GM23338 (cell line): ENCODE measurements at regions not wholly inside any gene's neighbourhood (a gene's known extent, or its start where the extent isn't known, plus 50 kb on each side); places are given as distances from the start of the nearest gene placed in this dataset.

Experiments used
- ATAC-seq: fragments of 200-7000 bp; cut with Tn5 transposase; 3 replicates; pipeline ENCODE4 v1.9.1; 2020
- DNase-seq: peaks from one replicate; pipeline ENCODE4 v3.0.0-alpha.2; 2015; ENCODE audit warnings: low spot score
- H2AFZ ChIP-seq: fragments of 200-600 bp; sonication (generic); 2 replicates; pipeline ENCODE4 v1.8.0; 2016; ENCODE audit warnings: antibody characterized with exemption, mild to moderate bottlenecking, moderate library complexity
- H3F3A ChIP-seq: fragments of 200-600 bp; sonication (generic); replicated peaks from 2 replicates; pipeline ENCODE4 v1.8.0; 2017; ENCODE audit warnings: antibody characterized with exemption, mixed run types, low read depth
- H3K27ac ChIP-seq: fragments of 200-600 bp; sonication (generic); 2 replicates; pipeline ENCODE4 v1.6.1; 2016; ENCODE audit warnings: low read depth
- H3K27me3 ChIP-seq: fragments of 200-600 bp; sonication (generic); 2 replicates; pipeline ENCODE4 v1.8.0; 2016; ENCODE audit warnings: mild to moderate bottlenecking, mixed run types, moderate library complexity; ENCODE audit not compliant: insufficient read depth
- H3K36me3 ChIP-seq: fragments of 200-600 bp; sonication (generic); 2 replicates; pipeline ENCODE4 v1.8.0; 2016; ENCODE audit warnings: mild to moderate bottlenecking; ENCODE audit not compliant: insufficient read depth
- H3K4me1 ChIP-seq: fragments of 200-600 bp; sonication (generic); 2 replicates; pipeline ENCODE4 v1.8.0; 2016; ENCODE audit warnings: mild to moderate bottlenecking, moderate library complexity; ENCODE audit not compliant: insufficient read depth
- H3K4me2 ChIP-seq: fragments of 200-600 bp; sonication (generic); 2 replicates; pipeline ENCODE4 v1.7.1; 2017; ENCODE audit warnings: mixed run types
- H3K4me3 ChIP-seq: fragments of 200-600 bp; sonication (generic); 2 replicates; pipeline ENCODE4 v1.6.1; 2016; ENCODE audit warnings: mixed run types
- H3K79me2 ChIP-seq: fragments of 200-600 bp; sonication (generic); replicated peaks from 2 replicates; pipeline ENCODE4 v1.8.0; 2017; ENCODE audit warnings: mild to moderate bottlenecking; ENCODE audit not compliant: insufficient read depth
- H3K9me2 ChIP-seq: fragments of 200-600 bp; sonication (generic); 2 replicates; pipeline ENCODE4 v1.8.0; 2017; ENCODE audit not compliant: insufficient read depth
- H4K20me1 ChIP-seq: fragments of 200-600 bp; sonication (generic); replicated peaks from 2 replicates; pipeline ENCODE4 v1.8.0; 2017; ENCODE audit warnings: mild to moderate bottlenecking; ENCODE audit not compliant: insufficient read depth
- H3K27ac Mint-ChIP-seq: 2 replicates; pipeline ENCODE4 v1.8.0; 2020; ENCODE audit warnings: inconsistent platforms, mild to moderate bottlenecking, moderate library complexity, mixed read lengths
- H3K27me3 Mint-ChIP-seq: 3 replicates; pipeline ENCODE4 v1.8.0; 2022; ENCODE audit warnings: low read depth, mild to moderate bottlenecking, moderate library complexity, mixed read lengths, inconsistent platforms; ENCODE audit not compliant: insufficient read depth, poor library complexity
- H3K36me3 Mint-ChIP-seq: 3 replicates; pipeline ENCODE4 v1.8.0; 2021; ENCODE audit warnings: low read depth, mild to moderate bottlenecking, inconsistent platforms, moderate library complexity, mixed read lengths
- H3K4me1 Mint-ChIP-seq: 3 replicates; pipeline ENCODE4 v1.8.0; 2020; ENCODE audit warnings: mild to moderate bottlenecking, inconsistent platforms, mixed read lengths
- H3K4me3 Mint-ChIP-seq: 3 replicates; pipeline ENCODE4 v1.8.0; 2021; ENCODE audit warnings: moderate library complexity, mild to moderate bottlenecking, inconsistent platforms, mixed read lengths
- H3K9me3 Mint-ChIP-seq: 3 replicates; pipeline ENCODE4 v1.8.0; 2020; ENCODE audit warnings: moderate library complexity, mild to moderate bottlenecking, inconsistent platforms, mixed read lengths
- CREB1 ChIP-seq: fragments of 250-450 bp; sonication (Bioruptor Pico); IDR thresholded peaks from 2 replicates; pipeline ENCODE4 v1.5.0; 2020; ENCODE audit warnings: low read depth, mild to moderate bottlenecking, moderate library complexity
- ETS1 ChIP-seq: IDR thresholded peaks from 2 replicates; pipeline ENCODE4 v1.6.1; 2016; ENCODE audit warnings: antibody characterized with exemption
- EZH2 ChIP-seq: fragments of 200-600 bp; sonication (generic); IDR thresholded peaks from one replicate; pipeline ENCODE4 v1.8.0; 2017; ENCODE audit warnings: antibody characterized with exemption, mild to moderate bottlenecking, low read depth; ENCODE audit not compliant: unreplicated experiment
- EZH2phosphoT487 ChIP-seq: fragments of 200-600 bp; sonication (generic); IDR thresholded peaks from one replicate; pipeline ENCODE4 v1.8.1; 2018; ENCODE audit warnings: antibody characterized with exemption; ENCODE audit not compliant: unreplicated experiment
- JUNB ChIP-seq: IDR thresholded peaks from one replicate; pipeline ENCODE4 v1.6.1; 2016; ENCODE audit warnings: antibody characterized with exemption; ENCODE audit not compliant: unreplicated experiment
- NANOG ChIP-seq: IDR thresholded peaks from 2 replicates; pipeline ENCODE4 v1.6.1; 2016; ENCODE audit warnings: antibody characterized with exemption, borderline replicate concordance
- POLR2AphosphoS5 ChIP-seq: IDR thresholded peaks from 2 replicates; pipeline ENCODE4 v1.6.1; 2016; ENCODE audit warnings: antibody characterized with exemption, low read depth
- STAT1 ChIP-seq: IDR thresholded peaks from one replicate; pipeline ENCODE4 v1.6.1; 2016; ENCODE audit warnings: antibody characterized with exemption; ENCODE audit not compliant: unreplicated experiment
- ZNF114 ChIP-seq: fragments of 250-450 bp; sonication (Bioruptor Pico); IDR thresholded peaks from 2 replicates; pipeline ENCODE4 v1.5.0; 2020; ENCODE audit warnings: mild to moderate bottlenecking, moderate library complexity
- ZNF331 ChIP-seq: fragments of 250-450 bp; sonication (Bioruptor Pico); IDR thresholded peaks from 2 replicates; pipeline ENCODE4 v1.5.0; 2020; ENCODE audit warnings: low read depth, mild to moderate bottlenecking, moderate library complexity
- ZNF462 ChIP-seq: fragments of 250-450 bp; sonication (Bioruptor Pico); IDR thresholded peaks from 2 replicates; pipeline ENCODE4 v1.5.0; 2020; ENCODE audit warnings: mild to moderate bottlenecking, moderate library complexity
- TF ChIP-seq, protein P1 (sequence below), 2 experiments: fragments of 200-600 bp in 1 of 2; sonication (generic) in 1 of 2; conservative IDR thresholded peaks; 2 replicates each; pipeline versions ENCODE4 v1.5.1 to v1.6.1; 2016 to 2017; ENCODE audit warnings: antibody characterized with exemption in 2 of 2, low read depth in 2 of 2, mild to moderate bottlenecking in 2 of 2, moderate library complexity in 1 of 2
- TF ChIP-seq, protein P2 (sequence below): IDR thresholded peaks from one replicate; pipeline ENCODE4 v1.6.1; 2018; ENCODE audit warnings: antibody characterized with exemption; ENCODE audit not compliant: unreplicated experiment

DNA sequence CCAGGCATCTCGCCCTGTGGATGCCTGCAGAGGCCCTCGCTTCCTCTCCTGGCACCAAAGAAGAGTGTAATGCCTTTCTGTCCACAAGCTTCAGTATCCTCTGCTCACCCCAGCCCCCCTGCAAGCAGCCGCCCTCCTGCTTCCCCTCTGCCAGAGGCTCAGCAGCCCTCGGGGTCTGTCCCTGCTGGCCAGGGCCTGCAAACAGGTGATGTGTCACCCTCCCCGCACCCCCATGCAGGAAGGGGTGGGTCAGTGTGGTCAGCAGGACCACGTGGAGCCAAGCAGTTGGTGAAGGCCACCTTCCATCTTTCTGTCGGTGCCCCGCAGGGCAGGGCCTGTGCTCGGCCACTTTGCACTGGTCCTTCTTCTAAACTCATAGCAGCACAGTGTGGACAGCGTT, 129.9 kb upstream of the CIBAR2 start:
- Histone ChIP-seq H3K36me3 (no peaks in the 10 kb centered on the region), H3K4me2 (no peak overlapping the region), H3F3A (peaks cover 7% of the 10 kb centered on the region; the same call in 1 of the 2 replicates), H3K4me3 (no peak overlapping the region), H3K79me2 (peaks cover 15% of the 10 kb centered on the region), H4K20me1 (no peaks in the 10 kb centered on the region; the same call in 1 of the 2 replicates), H3K9me2 (no peaks in the 10 kb centered on the region), H3K27ac (no peak overlapping the region), H3K27me3 (no peaks in the 10 kb centered on the region), H3K4me1 (peaks cover 14% of the 10 kb centered on the region), H2AFZ (no peak overlapping the region)
- Mint-ChIP-seq H3K4me3 (no peak overlapping the region), H3K4me1 (peaks cover 59% of the 10 kb centered on the region), H3K27ac (no peak overlapping the region), H3K27me3 (peaks cover 13% of the 10 kb centered on the region), H3K36me3 (no peaks in the 10 kb centered on the region; the same call in 2 of the 3 replicates), H3K9me3 (no peaks in the 10 kb centered on the region; the same call in 2 of the 3 replicates)
- no peak for TF ChIP-seq EZH2
- no peak for TF ChIP-seq JUNB
- TF ChIP-seq NANOG: no peak
- TF ChIP-seq POLR2AphosphoS5: no peak
- TF ChIP-seq ZNF331 (CRISPR knock-in tag): no peak
- no peak for TF ChIP-seq STAT1
- TF ChIP-seq, protein P1, sequence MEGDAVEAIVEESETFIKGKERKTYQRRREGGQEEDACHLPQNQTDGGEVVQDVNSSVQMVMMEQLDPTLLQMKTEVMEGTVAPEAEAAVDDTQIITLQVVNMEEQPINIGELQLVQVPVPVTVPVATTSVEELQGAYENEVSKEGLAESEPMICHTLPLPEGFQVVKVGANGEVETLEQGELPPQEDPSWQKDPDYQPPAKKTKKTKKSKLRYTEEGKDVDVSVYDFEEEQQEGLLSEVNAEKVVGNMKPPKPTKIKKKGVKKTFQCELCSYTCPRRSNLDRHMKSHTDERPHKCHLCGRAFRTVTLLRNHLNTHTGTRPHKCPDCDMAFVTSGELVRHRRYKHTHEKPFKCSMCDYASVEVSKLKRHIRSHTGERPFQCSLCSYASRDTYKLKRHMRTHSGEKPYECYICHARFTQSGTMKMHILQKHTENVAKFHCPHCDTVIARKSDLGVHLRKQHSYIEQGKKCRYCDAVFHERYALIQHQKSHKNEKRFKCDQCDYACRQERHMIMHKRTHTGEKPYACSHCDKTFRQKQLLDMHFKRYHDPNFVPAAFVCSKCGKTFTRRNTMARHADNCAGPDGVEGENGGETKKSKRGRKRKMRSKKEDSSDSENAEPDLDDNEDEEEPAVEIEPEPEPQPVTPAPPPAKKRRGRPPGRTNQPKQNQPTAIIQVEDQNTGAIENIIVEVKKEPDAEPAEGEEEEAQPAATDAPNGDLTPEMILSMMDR (conservative IDR thresholded peaks at IDR 0.05; ENCODE audit: low read depth in 2 of 2): no peak
- TF ChIP-seq CREB1 (CRISPR knock-in tag): no peak
- TF ChIP-seq ETS1: no peak
- no peak for TF ChIP-seq ZNF114 (CRISPR knock-in tag)
- TF ChIP-seq EZH2phosphoT487: no peak
- TF ChIP-seq ZNF462: no peak
- TF ChIP-seq, protein P2, sequence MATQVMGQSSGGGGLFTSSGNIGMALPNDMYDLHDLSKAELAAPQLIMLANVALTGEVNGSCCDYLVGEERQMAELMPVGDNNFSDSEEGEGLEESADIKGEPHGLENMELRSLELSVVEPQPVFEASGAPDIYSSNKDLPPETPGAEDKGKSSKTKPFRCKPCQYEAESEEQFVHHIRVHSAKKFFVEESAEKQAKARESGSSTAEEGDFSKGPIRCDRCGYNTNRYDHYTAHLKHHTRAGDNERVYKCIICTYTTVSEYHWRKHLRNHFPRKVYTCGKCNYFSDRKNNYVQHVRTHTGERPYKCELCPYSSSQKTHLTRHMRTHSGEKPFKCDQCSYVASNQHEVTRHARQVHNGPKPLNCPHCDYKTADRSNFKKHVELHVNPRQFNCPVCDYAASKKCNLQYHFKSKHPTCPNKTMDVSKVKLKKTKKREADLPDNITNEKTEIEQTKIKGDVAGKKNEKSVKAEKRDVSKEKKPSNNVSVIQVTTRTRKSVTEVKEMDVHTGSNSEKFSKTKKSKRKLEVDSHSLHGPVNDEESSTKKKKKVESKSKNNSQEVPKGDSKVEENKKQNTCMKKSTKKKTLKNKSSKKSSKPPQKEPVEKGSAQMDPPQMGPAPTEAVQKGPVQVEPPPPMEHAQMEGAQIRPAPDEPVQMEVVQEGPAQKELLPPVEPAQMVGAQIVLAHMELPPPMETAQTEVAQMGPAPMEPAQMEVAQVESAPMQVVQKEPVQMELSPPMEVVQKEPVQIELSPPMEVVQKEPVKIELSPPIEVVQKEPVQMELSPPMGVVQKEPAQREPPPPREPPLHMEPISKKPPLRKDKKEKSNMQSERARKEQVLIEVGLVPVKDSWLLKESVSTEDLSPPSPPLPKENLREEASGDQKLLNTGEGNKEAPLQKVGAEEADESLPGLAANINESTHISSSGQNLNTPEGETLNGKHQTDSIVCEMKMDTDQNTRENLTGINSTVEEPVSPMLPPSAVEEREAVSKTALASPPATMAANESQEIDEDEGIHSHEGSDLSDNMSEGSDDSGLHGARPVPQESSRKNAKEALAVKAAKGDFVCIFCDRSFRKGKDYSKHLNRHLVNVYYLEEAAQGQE: no peak
- DNase-seq (no peak), ATAC-seq (no peak)
